Gastroesophageal sphincter (tissue), 4 donors: ENCODE measurements at regions not wholly inside any gene's neighbourhood (a gene's known extent, or its start where the extent isn't known, plus 50 kb on each side); places are given as distances from the start of the nearest gene placed in this dataset.
"Not testable (repeated sequence)": the region's sequence is repeated elsewhere in the genome, so short reads cannot be mapped to it uniquely, and the experiment has no call there.

Experiments used
- ATAC-seq: fragments of 150-250 bp; one replicate; pipeline ENCODE4 v1.9.1; 2016; ENCODE audit warnings: mild to moderate bottlenecking, moderate library complexity
- H3K27ac ChIP-seq, 4 donors: fragments of 200-600 bp; sonication (generic) in 3 of 4; 1 replicate in 3 of 4; 2 replicates in 1 of 4; pipeline ENCODE4 v1.5.1; 2016 to 2019
- H3K27me3 ChIP-seq: fragments of 200-600 bp; sonication (generic); one replicate; pipeline ENCODE4 v1.5.1; 2019
- H3K36me3 ChIP-seq, 2 donors: fragments of 200-600 bp; sonication (generic); one replicate each; pipeline ENCODE4 v1.5.1; 2019; ENCODE audit warnings: control low read depth in 1 of 2
- H3K4me1 ChIP-seq, 3 donors: fragments of 200-600 bp; sonication (generic); 1 replicate in 2 of 3; 2 replicates in 1 of 3; pipeline ENCODE4 v1.5.1; 2016 to 2019; ENCODE audit warnings: control low read depth in 2 of 3
- H3K4me3 ChIP-seq, 2 donors: fragments of 200-600 bp; sonication (generic); one replicate each; pipeline ENCODE4 v1.5.1; 2019; ENCODE audit warnings: mild to moderate bottlenecking in 1 of 2, moderate library complexity in 1 of 2
- H3K9me3 ChIP-seq, 3 donors: fragments of 200-600 bp; sonication (generic); one replicate each; pipeline ENCODE4 v1.5.1; 2017 to 2019; ENCODE audit warnings: control low read depth in 2 of 3
- EP300 ChIP-seq: sonication (generic); formaldehyde crosslinking; IDR thresholded peaks from one replicate; pipeline ENCODE4 v1.6.1; 2017; ENCODE audit warnings: antibody characterized with exemption, mild to moderate bottlenecking
- POLR2A ChIP-seq, 2 donors: fragments of 450-650 bp; IDR thresholded peaks; one replicate each; pipeline ENCODE4 v1.6.1; 2017; ENCODE audit warnings: antibody characterized with exemption in 2 of 2, mild to moderate bottlenecking in 2 of 2, moderate library complexity in 1 of 2
- POLR2AphosphoS5 ChIP-seq: sonication (generic); formaldehyde crosslinking; IDR thresholded peaks from one replicate; pipeline ENCODE4 v1.6.1; 2017; ENCODE audit warnings: antibody characterized with exemption
- WGBS, 2 donors: methylation state at CpG; one replicate each; pipeline ENCODE4 v1.1.5; 2018; ENCODE audit warnings: low coverage in 1 of 2; 5-methylcytosine and 5-hydroxymethylcytosine counted together
- TF ChIP-seq, protein P1 (sequence below), 4 experiments: fragments of 200-600 bp in 2 of 4; fragments of 450-650 bp in 2 of 4; sonication (generic) in 1 of 4; IDR thresholded peaks; one replicate each; pipeline ENCODE4 v1.5.1; 2017 to 2019; ENCODE audit warnings: antibody characterized with exemption in 4 of 4, mild to moderate bottlenecking in 2 of 4, moderate library complexity in 2 of 4

GRCh38 chr4:150008546-150008945 lies 69.7 kb upstream of the DCLK2 start:
- Histone ChIP-seq H3K27ac (peak overlapping the region in 1 of 4 donors; percentile 8), H3K36me3 (no peaks in the 10 kb centered on the region), H3K27me3 (no peaks in the 10 kb centered on the region), H3K4me3 (no peak overlapping the region), H3K9me3 (no peaks in the 10 kb centered on the region), H3K4me1 (peaks cover 17 to 73% (median 24%) of the 10 kb centered on the region in 3 donors)
- WGBS, 2 donors, result 27 to 60% methylated on average over 1 to 2 of the region's 2 CpGs
- no peak for ATAC-seq
- no peak for TF ChIP-seq POLR2AphosphoS5
- TF ChIP-seq POLR2A (IDR thresholded peaks at IDR 0.05), result no peak
- TF ChIP-seq EP300, result no peak
- TF ChIP-seq, protein P1, sequence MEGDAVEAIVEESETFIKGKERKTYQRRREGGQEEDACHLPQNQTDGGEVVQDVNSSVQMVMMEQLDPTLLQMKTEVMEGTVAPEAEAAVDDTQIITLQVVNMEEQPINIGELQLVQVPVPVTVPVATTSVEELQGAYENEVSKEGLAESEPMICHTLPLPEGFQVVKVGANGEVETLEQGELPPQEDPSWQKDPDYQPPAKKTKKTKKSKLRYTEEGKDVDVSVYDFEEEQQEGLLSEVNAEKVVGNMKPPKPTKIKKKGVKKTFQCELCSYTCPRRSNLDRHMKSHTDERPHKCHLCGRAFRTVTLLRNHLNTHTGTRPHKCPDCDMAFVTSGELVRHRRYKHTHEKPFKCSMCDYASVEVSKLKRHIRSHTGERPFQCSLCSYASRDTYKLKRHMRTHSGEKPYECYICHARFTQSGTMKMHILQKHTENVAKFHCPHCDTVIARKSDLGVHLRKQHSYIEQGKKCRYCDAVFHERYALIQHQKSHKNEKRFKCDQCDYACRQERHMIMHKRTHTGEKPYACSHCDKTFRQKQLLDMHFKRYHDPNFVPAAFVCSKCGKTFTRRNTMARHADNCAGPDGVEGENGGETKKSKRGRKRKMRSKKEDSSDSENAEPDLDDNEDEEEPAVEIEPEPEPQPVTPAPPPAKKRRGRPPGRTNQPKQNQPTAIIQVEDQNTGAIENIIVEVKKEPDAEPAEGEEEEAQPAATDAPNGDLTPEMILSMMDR (IDR thresholded peaks at IDR 0.05), result no peak

DNA sequence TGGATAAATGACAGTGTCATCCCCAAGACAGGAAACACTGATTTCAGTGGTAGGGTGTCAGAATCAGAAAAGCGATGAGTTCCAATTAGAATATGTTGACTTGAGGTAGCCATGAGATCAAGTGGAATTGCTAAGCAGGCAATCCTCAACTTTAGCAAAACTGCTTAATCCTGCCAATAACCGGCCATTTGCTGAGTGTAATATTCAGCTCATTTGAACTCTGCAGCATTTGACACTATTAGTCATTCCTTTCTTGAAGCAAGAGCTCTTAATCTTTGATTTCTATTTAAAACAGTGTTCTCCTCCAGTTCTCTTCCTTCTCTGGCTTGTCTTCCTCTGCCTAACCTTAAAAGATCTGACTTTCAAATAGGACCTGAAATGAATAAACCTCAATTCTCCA lies 68.7 kb upstream of the DCLK2 start:
- Histone ChIP-seq H3K27ac (peak overlapping the region in 2 of 4 donors; percentile 4 to 27), H3K36me3 (no peaks in the 10 kb centered on the region), H3K4me1 (peaks cover 11 to 63% (median 15%) of the 10 kb centered on the region in 3 donors), H3K27me3 (no peaks in the 10 kb centered on the region), H3K9me3 (no peaks in the 10 kb centered on the region), H3K4me3 (no peak overlapping the region)
- TF ChIP-seq, protein P1 (IDR thresholded peaks at IDR 0.05), result no peak
- TF ChIP-seq POLR2A (IDR thresholded peaks at IDR 0.05), result no peak
- TF ChIP-seq POLR2AphosphoS5, result no peak
- no peak for TF ChIP-seq EP300
- WGBS, 2 donors, result 53 to 58% methylated on average over 2 of the region's 2 CpGs
- ATAC-seq, result no peak

DNA sequence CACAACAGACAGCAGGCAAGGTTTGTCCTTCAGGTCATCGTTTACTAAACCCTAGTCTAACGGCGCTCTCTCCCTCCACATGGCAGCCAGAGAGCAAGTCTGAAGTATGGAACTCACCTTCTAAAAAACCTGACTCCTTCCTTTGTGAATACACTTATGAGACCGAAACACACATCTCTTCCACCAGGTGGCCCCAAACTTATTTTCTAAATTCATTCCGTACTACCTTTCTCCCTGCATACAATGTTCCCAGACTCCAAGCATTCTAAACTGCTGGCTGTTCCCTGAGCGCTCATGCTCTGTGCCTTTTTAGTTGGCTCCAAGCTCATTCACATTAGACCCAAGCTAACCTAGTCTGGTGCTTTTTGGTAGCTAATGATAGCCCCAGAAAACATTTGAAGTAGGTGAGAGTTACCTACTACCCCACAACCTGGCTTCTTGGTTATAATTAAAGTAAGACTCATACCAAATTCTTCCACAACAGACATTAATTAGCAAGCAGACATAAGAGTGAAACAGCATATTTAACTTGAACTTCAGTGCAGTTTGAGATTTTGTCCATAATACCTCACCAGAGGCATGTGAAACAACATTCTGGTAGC lies 67.6 kb upstream of the DCLK2 start:
- peak overlapping the region in 1 of 4 donors; percentile 27 for H3K27ac ChIP-seq
- WGBS, 2 donors, result 10 to 42% methylated on average over 2 to 5 of the region's 6 CpGs
- TF ChIP-seq, protein P1 (IDR thresholded peaks at IDR 0.05), result peak; percentile 52 to 75 (median 69)
- no peak for TF ChIP-seq EP300

GRCh38 chr4:150012851-150013360 lies 65.3 kb upstream of the DCLK2 start:
- no peaks in the 10 kb centered on the region for H3K9me3 ChIP-seq
- no peaks in the 10 kb centered on the region for H3K27me3 ChIP-seq
- no peaks in the 10 kb centered on the region for H3K36me3 ChIP-seq
- ATAC-seq, result no peak
- H3K4me3 ChIP-seq, result no peak overlapping the region
- peaks cover 0 to 29% (median 0%) of the 10 kb centered on the region in 3 donors for H3K4me1 ChIP-seq
- no peak overlapping the region for H3K27ac ChIP-seq
- 82 to 93% methylated on average over 3 of the region's 3 CpGs for WGBS, 2 donors
- TF ChIP-seq, protein P1 (IDR thresholded peaks at IDR 0.05), result no peak
- TF ChIP-seq POLR2AphosphoS5 (no peak), EP300 (no peak), POLR2A (IDR thresholded peaks at IDR 0.05) (no peak)

More for the DNA sequence above, 67.6 kb upstream of the DCLK2 start:
- H3K4me3 ChIP-seq, result no peak overlapping the region
- peak; percentile 82 for ATAC-seq
- no peaks in the 10 kb centered on the region for H3K27me3 ChIP-seq
- peaks cover 7 to 52% (median 11%) of the 10 kb centered on the region in 3 donors for H3K4me1 ChIP-seq
- no peaks in the 10 kb centered on the region for H3K36me3 ChIP-seq
- no peaks in the 10 kb centered on the region for H3K9me3 ChIP-seq

- not testable (repeated sequence) for H3K27me3 ChIP-seq, ATAC-seq
These were observed 62.3 kb upstream of the DCLK2 start for GRCh38 chr4:150015910-150016309.

DNA sequence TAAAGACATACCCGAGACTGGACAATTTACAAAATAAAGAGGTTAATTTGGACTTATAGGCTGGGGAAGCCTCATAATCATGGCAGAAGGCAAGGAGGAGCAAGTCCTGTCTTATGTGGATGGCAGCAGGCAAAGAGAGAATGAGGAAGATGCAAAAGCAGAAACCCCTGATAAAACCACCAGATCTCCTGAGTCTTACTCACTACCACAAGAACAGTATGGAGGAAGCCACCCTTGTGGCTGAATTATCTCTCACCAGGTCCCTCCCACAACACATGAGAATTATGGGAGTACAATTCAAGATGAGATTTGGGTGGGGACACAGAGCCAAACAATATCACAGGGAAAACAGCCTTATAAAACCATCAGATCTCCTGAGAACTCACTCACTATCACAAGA lies 61.6 kb upstream of the DCLK2 start:
- H3K36me3 ChIP-seq, H3K9me3 ChIP-seq, H3K4me1 ChIP-seq, H3K4me3 ChIP-seq, ATAC-seq, H3K27ac ChIP-seq, H3K27me3 ChIP-seq: not testable (repeated sequence)
- WGBS, 2 donors, result 93% methylated on average over 1 of the region's 1 CpG; no CpG with 5 or more reads in 1 of the 2 donors

More at GRCh38 chr4:150015910-150016309, 62.3 kb upstream of the DCLK2 start:
- H3K27ac ChIP-seq, H3K9me3 ChIP-seq, H3K4me1 ChIP-seq, H3K4me3 ChIP-seq, H3K36me3 ChIP-seq: not testable (repeated sequence)
